ENCODE measurements at regions not wholly inside any gene's neighbourhood (a gene's known extent, or its start where the extent isn't known, plus 50 kb on each side); places are given as distances from the start of the nearest gene placed in this dataset.
"Not testable (repeated sequence)": the region's sequence is repeated elsewhere in the genome, so short reads cannot be mapped to it uniquely, and the experiment has no call there.

GRCh38 chr6:140794544-140794943 is 1338.2 kb upstream of the GJE1 start:
- DNase-seq, result no peak
- no peak for ATAC-seq (ENCODE audit: poor library complexity)
- intact Hi-C loops (cut with DNase I), result no loop called here

- ATAC-seq (ENCODE audit: poor library complexity), result no peak
- intact Hi-C loops (cut with DNase I), result no loop called here
- no peak for DNase-seq
Observed at GRCh38 chr6:140790109-140790508, 1342.6 kb upstream of the GJE1 start.

GRCh38 chr6:140789466-140789865 is 1343.3 kb upstream of the GJE1 start:
- DNase-seq, result no peak
- intact Hi-C loops (cut with DNase I), result no loop called here
- ATAC-seq (ENCODE audit: poor library complexity), result no peak

DNA sequence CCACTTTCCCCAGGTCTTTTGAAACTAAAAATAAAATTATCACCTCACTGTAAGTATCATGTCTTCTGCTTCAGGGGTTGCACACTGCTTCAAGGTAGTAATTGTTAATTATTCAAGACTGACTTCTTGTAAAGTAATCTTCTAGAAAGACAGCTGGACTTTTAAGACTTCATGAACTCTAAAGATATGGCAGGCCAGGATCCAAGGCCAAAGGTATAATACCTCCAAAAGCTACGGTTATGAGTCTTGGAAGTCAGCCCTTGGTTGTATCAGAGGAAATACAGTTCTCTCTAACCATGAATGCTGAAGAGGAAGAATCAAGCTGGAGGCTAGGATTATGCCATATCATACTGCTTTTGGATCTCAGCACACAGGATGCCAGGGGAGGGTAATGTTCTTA is 1346.8 kb upstream of the GJE1 start:
- DNase-seq (no peak), ATAC-seq (ENCODE audit: poor library complexity) (no peak)
- intact Hi-C loops (cut with DNase I), result no loop called here

DNA sequence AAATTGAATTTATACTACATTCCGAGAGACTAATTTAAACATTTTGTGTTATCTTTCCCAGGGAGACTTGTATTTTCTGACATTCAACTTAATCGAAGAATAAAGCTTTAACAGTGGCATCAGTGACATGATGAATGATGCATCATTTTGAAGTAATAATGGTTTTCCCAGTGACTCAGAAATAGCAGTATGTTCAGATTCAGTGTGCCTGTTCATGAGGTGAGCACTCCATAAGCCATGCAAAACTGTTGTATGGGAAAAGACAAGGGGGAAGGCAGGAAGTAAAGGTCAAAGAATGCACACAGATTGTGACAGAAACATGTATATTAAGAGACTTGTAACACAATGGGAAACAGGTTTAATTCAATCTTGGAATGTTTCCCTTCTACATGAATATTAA is 1348.2 kb upstream of the GJE1 start:
- DNase-seq, result no peak
- ATAC-seq (ENCODE audit: poor library complexity), result no peak
- intact Hi-C loops (cut with DNase I), result no loop called here

DNA sequence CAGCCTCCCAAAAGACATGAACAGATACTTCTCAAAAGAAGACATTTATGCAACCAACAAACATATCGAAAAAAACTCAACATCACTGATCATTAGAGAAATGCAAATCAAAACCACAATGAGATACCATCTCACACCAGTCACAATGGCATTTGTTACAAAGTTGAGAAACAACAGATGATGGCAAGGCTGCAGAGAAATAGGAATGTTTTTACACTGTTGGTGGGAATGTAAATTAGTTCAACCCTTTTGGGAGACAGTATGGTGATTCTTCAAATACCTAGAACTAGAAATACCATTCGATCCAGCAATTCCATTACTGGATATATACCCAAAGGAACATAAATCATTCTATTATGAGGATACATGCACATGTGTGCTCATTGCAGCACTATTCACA is 1349.2 kb upstream of the GJE1 start:
- ATAC-seq (ENCODE audit: poor library complexity); intact Hi-C loops (cut with DNase I); DNase-seq: not testable (repeated sequence)

- no peak for DNase-seq
- intact Hi-C loops (cut with DNase I), result no loop called here
- no peak for ATAC-seq (ENCODE audit: poor library complexity)
Observed at GRCh38 chr6:140782941-140783340, 1349.8 kb upstream of the GJE1 start.

GRCh38 chr6:140779991-140780596 is 1352.6 kb upstream of the GJE1 start:
- DNase-seq (peak; percentile 31), ATAC-seq (ENCODE audit: poor library complexity) (peak; percentile 46)
- intact Hi-C loops (cut with DNase I), result loop anchor here (10.0 kb wide), 1 partner anchor 335 kb away; no protein-coding TSS in a partner anchor

DNA sequence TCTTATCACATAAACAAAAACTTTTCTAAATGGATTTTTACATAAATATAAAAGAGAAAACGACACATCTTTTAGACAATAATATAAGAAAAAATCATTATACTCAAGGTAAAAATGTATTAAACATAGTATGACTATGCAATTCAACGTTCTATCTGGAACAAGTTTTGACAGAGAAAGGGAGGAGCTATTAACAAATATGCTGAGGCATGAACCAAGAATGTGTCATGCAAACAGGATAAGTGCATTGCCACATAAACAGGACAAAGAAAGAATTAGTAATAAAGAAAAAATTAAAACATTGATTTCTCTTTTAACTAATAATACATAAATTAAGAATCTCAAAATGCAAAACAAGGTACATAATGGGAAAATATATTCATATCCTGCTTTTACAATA is 1353.4 kb upstream of the GJE1 start:
- no peak for ATAC-seq (ENCODE audit: poor library complexity)
- intact Hi-C loops (cut with DNase I), result loop anchor here (10.0 kb wide), 1 partner anchor 335 kb away; no protein-coding TSS in a partner anchor
- DNase-seq, result no peak

- ATAC-seq (ENCODE audit: poor library complexity) (no peak), DNase-seq (no peak)
- intact Hi-C loops (cut with DNase I), result loop anchor here (10.0 kb wide), 1 partner anchor 333 kb away; no protein-coding TSS in a partner anchor
Observed at GRCh38 chr6:140777780-140778179, 1354.9 kb upstream of the GJE1 start.

- ATAC-seq (ENCODE audit: poor library complexity), result no peak
- intact Hi-C loops (cut with DNase I), result loop anchor here (10.0 kb wide), 1 partner anchor 330 kb away; no protein-coding TSS in a partner anchor
Observed at GRCh38 chr6:140775061-140775460, 1357.7 kb upstream of the GJE1 start.

DNA sequence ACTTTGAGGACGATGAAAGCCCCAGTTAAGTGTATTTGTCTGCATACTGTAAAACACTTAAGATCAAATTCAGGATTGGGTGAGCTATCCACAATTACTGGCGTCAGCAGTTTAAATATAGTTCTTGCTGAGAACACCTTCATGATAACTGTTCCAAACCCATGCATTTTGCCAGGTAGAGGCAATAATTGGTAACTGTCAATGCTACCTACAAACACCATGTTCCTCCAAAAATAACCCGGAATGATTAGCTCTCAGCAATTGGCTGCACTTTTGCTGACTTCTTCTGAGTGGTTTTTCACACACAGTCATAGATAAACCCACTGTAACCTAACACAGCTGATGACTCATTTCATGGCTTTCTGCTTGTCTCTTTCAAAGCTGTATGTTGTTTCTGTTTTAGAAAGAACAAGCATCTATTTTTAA is 1358.6 kb upstream of the GJE1 start:
- peak; percentile 97 for ATAC-seq (ENCODE audit: poor library complexity)
- intact Hi-C loops (cut with DNase I), result loop anchor here (10.0 kb wide), 1 partner anchor 329 kb away; no protein-coding TSS in a partner anchor
- DNase-seq, result no peak

More at GRCh38 chr6:140775061-140775460, 1357.7 kb upstream of the GJE1 start:
- no peak for DNase-seq

- intact Hi-C loops (cut with DNase I), result loop anchor here (10.0 kb wide), 1 partner anchor 328 kb away; no protein-coding TSS in a partner anchor
- no peak for DNase-seq
- peak; percentile 28 for ATAC-seq (ENCODE audit: poor library complexity)
Observed at GRCh38 chr6:140773276-140773675, 1359.4 kb upstream of the GJE1 start.

DNA sequence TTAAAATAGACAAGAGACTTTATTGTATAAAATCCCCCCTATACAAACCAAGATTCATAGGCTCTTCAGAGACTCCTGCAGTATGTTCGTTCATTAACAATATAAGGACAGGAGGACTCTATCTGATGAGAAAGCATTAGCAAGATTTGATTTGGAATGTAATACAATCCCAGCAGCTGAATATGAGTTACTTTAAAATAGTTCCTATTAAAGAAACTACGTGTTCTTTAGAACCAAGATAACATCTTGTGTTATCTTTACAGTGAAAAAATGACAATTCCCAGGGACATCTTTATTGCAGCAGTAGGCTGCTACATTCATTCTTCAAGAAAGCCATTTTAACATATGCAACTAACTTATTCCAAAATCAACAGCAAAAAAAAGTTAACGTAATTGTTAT is 1360.1 kb upstream of the GJE1 start:
- DNase-seq (no peak), ATAC-seq (ENCODE audit: poor library complexity) (no peak)
- intact Hi-C loops (cut with DNase I), result loop anchor here (10.0 kb wide), 1 partner anchor 328 kb away; no protein-coding TSS in a partner anchor

- DNase-seq, result no peak
- intact Hi-C loops (cut with DNase I), result no loop called here
- no peak for ATAC-seq (ENCODE audit: poor library complexity)
Observed at GRCh38 chr6:140768133-140768532, 1364.6 kb upstream of the GJE1 start.

DNA sequence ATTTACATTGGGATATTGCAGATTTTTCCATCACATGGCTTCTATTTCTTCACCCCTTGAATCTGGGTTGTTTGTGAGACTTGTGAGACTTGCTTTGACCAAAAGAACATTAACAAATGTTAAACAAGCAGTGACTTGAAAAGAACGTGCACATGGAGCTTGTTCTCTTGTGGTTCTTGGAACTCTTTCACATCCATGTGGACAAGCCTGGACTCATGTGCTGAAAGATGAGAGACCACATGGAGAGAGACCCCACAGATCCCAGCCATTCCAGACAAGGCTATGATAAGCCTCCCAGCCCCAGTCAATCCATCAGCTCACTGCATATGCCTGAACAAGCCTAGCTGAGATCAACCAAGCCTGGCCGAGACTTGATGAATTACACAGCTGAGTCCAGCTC is 1365.7 kb upstream of the GJE1 start:
- intact Hi-C loops (cut with DNase I), result no loop called here
- no peak for DNase-seq
- no peak for ATAC-seq (ENCODE audit: poor library complexity)

GRCh38 chr6:140758169-140758877 is 1374.4 kb upstream of the GJE1 start:
- DNase-seq (no peak), ATAC-seq (ENCODE audit: poor library complexity) (no peak)
- intact Hi-C loops (cut with DNase I), result no loop called here

DNA sequence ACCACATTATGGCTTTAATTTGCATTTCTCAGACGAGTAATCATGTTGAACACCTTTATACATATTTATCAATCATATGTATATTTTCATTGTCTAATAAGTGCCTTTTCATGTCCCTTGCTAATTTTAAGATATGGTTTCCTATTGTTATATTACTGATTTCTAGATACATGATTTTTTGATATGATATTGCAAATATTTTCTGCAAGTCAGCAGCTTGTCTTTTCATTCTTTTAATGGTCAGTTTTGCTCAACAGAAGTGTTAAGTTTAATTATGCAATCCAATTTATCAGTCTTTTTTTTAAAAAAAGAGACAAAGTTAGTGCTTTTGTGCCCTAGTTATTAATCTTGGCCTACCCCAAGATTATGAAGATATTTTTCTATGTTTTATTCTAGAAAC is 1377.8 kb upstream of the CITED2 start:
- no peak for ATAC-seq (ENCODE audit: poor library complexity)
- intact Hi-C loops (cut with DNase I), result no loop called here
- DNase-seq, result no peak

DNA sequence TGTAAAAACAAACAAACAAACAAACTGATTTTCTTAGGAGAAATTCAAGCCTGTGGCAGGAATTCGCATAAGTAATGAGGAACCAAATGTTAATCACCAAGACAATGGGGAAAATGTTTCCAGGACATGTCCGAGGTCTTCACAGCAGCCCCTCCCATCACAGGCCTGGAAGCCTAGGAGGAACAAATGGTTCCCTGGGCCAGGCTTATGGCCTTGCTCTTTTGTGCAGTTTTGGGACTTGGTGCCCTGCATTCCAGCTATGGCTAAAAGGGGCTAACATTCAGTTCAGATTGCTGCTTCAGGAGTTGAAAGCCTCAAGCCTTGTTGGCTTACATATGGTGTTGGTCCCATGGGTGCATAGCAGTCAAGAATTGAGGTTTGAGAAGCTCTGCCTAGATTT is 1372.7 kb upstream of the CITED2 start:
- no peak for ATAC-seq (ENCODE audit: poor library complexity)
- intact Hi-C loops (cut with DNase I), result no loop called here

DNA sequence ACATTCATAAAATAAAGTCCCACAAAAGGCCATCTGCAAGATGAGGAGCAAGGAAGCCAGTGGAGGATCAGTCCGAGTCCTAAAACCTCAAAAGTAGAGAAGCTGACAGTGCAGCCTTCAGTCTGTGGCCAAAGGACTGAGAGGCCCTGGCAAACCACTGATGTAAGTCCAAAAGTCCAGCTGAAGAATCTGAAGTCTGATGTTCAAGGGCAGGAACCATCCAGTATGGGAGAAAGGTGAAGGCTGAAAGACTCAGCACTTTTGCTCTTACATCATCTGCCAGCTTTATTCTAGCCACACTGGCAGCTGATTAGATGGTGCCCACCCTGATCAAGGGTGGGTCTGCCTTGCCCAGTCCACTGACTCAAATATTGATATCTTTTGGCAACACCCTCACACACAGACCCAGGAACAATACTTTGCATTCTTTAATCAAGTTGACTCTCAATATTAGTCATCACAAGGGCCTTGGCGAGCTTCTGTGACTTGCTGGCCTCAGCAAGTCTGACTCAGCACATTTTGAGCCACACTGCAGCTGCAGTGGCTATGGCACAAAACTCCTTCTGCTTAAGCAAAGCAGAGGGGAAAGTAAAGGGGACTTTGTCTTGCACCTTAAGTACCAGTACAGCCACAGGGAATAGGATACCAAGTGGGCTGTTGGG is 1370.3 kb upstream of the CITED2 start:
- intact Hi-C loops (cut with DNase I), result no loop called here
- ATAC-seq (ENCODE audit: poor library complexity) (no peak), DNase-seq (no peak)

More for the DNA sequence above, 1372.7 kb upstream of the CITED2 start:
- DNase-seq, result no peak
